Panc1 (cell line): ENCODE measurements at regions not wholly inside any gene's neighbourhood (a gene's known extent, or its start where the extent isn't known, plus 50 kb on each side); places are given as distances from the start of the nearest gene placed in this dataset.

Source experiments
- ATAC-seq: fragments of 200-7000 bp; cut with Tn5 transposase; 2 replicates; pipeline ENCODE4 v1.9.1; 2020; ENCODE audit warnings: mild to moderate bottlenecking, moderate library complexity
- BruUV-seq: library from RNA; stranded (reverse); fragments of 400-500 nt; replicated peaks from 2 replicates; lab custom pipeline; 2021; lab: Mats Ljungman, UMichigan
- CTCF ChIA-PET: fragments of 300-600 bp; sonication (Branson Sonifier 250); formaldehyde crosslinking; loops from one replicate; lab custom pipeline; 2022; ENCODE audit warnings: antibody characterized with exemption; lab: Charles Lee
- POLR2A ChIA-PET: fragments of 300-600 bp; sonication (Branson Sonifier 250); formaldehyde crosslinking; loops from one replicate; lab custom pipeline; 2022; ENCODE audit warnings: antibody characterized with exemption; lab: Charles Lee
- DNase-seq: peaks from one replicate; pipeline ENCODE4 v3.0.0-alpha.2; 2010; ENCODE audit warnings: low read depth, low spot score
- H3K27ac ChIP-seq: 2 replicates; pipeline ENCODE4 v1.5.1; 2011; ENCODE audit warnings: mild to moderate bottlenecking, low read length, inconsistent platforms
- H3K27me3 ChIP-seq: fragments of 200-500 bp; sonication (Bioruptor generic); 2 replicates; pipeline ENCODE4 v1.6.0; 2014; ENCODE audit warnings: low read length, inconsistent platforms; ENCODE audit not compliant: control insufficient read depth, insufficient read depth
- H3K36me3 ChIP-seq: fragments of 200-500 bp; sonication (Bioruptor generic); 2 replicates; pipeline ENCODE4 v1.5.1; 2014; ENCODE audit warnings: inconsistent platforms, mild to moderate bottlenecking, low read length, moderate library complexity; ENCODE audit not compliant: control insufficient read depth, insufficient read depth
- H3K4me1 ChIP-seq: 2 replicates; pipeline ENCODE4 v1.5.1; 2011; ENCODE audit warnings: inconsistent platforms, mild to moderate bottlenecking, low read length, moderate library complexity; ENCODE audit not compliant: control insufficient read depth, insufficient read depth
- H3K4me3 ChIP-seq, 2 experiments: 2 replicates each; pipeline ENCODE4 v1.5.1; 2011 to 2012; ENCODE audit warnings: low read depth in 2 of 2, low read length in 2 of 2, mild to moderate bottlenecking in 2 of 2, inconsistent platforms in 1 of 2, moderate library complexity in 1 of 2
- H3K9me3 ChIP-seq: fragments of 200-500 bp; sonication (Bioruptor generic); 2 replicates; pipeline ENCODE4 v1.5.1; 2014; ENCODE audit warnings: low read depth, mild to moderate bottlenecking, inconsistent platforms, low read length, moderate library complexity; ENCODE audit not compliant: control insufficient read depth, insufficient read depth
- CTCF ChIP-seq: fragments of 450-650 bp; IDR thresholded peaks from 2 replicates; pipeline ENCODE4 v1.5.1; 2017; ENCODE audit warnings: mild to moderate bottlenecking
- POLR2AphosphoS5 ChIP-seq: IDR thresholded peaks from 2 replicates; pipeline ENCODE4 v1.6.1; 2012; ENCODE audit warnings: mild to moderate bottlenecking, low read depth, low read length, moderate library complexity
- REST ChIP-seq, 2 experiments: IDR thresholded peaks; 2 replicates each; pipeline ENCODE4 v1.6.1; 2011 to 2012; ENCODE audit warnings: low read depth in 2 of 2, control low read depth in 1 of 2, low read length in 1 of 2, mild to moderate bottlenecking in 1 of 2, moderate library complexity in 1 of 2; ENCODE audit not compliant: insufficient read depth in 1 of 2
- SIN3A ChIP-seq: IDR thresholded peaks from 2 replicates; pipeline ENCODE4 v1.6.1; 2012; ENCODE audit warnings: low read depth, mild to moderate bottlenecking, low read length, moderate library complexity, borderline replicate concordance; ENCODE audit not compliant: insufficient read depth
- TCF7L2 ChIP-seq: IDR thresholded peaks from 2 replicates; pipeline ENCODE4 v1.6.1; 2011; ENCODE audit warnings: mild to moderate bottlenecking, low read depth, low read length, inconsistent platforms
- in situ Hi-C: cut with HindIII; loops from 2 replicates; pipeline ENCODE4 v1.10.0; 2016; ENCODE audit warnings: low sequenced_read_pairs, low pct_unique_long_range_greater_than_20kb
- intact Hi-C: fragments of 100-400 bp; cut with micrococcal nuclease; formaldehyde crosslinking; loops from one replicate; pipeline ENCODE4 v1.10.0; 2022; ENCODE audit not compliant: unreplicated experiment

- intact Hi-C loops (no loop called here), in situ Hi-C loops (no loop called here)
- Histone ChIP-seq H3K27ac (no peak overlapping the region), H3K9me3 (no peaks in the 10 kb centered on the region), H3K4me3 (no peak overlapping the region), H3K4me1 (no peaks in the 10 kb centered on the region), H3K36me3 (no peaks in the 10 kb centered on the region), H3K27me3 (no peaks in the 10 kb centered on the region)
- POLR2A ChIA-PET = no interaction called here
- no TSS peak for BruUV-seq
- CTCF ChIA-PET = no interaction called here
- DNase-seq (no peak), ATAC-seq (no peak)
- TF ChIP-seq POLR2AphosphoS5 (no peak), REST (IDR thresholded peaks at IDR 0.05; ENCODE audit: insufficient read depth in 1 of 2, low read depth in 2 of 2, low read length in 1 of 2) (no peak), TCF7L2 (no peak), CTCF (no peak), SIN3A (no peak)
Measured at GRCh38 chr16:51814617-51815016, 663.5 kb upstream of the SALL1 start.

GRCh38 chr16:51813609-51814008 lies 662.5 kb upstream of the SALL1 start:
- TF ChIP-seq CTCF (peak; percentile 26; the same call in 1 of the 2 replicates), POLR2AphosphoS5 (no peak)
- Histone ChIP-seq H3K4me1 (no peaks in the 10 kb centered on the region), H3K27ac (no peak overlapping the region), H3K4me3 (no peak overlapping the region), H3K36me3 (no peaks in the 10 kb centered on the region), H3K27me3 (no peaks in the 10 kb centered on the region), H3K9me3 (no peaks in the 10 kb centered on the region)
- ATAC-seq = no peak
- POLR2A ChIA-PET = no interaction called here
- no peak for DNase-seq
- in situ Hi-C loops (no loop called here), intact Hi-C loops (no loop called here)
- CTCF ChIA-PET = no interaction called here
- BruUV-seq = no TSS peak

GRCh38 chr16:51812945-51813344 lies 661.9 kb upstream of the SALL1 start:
- no peak overlapping the region for H3K4me3 ChIP-seq
- H3K4me1 ChIP-seq = no peaks in the 10 kb centered on the region
- DNase-seq = no peak
- no peaks in the 10 kb centered on the region for H3K36me3 ChIP-seq
- H3K27me3 ChIP-seq = no peaks in the 10 kb centered on the region
- H3K9me3 ChIP-seq = no peaks in the 10 kb centered on the region
- BruUV-seq = no TSS peak
- ChIA-PET CTCF (no interaction called here), POLR2A (no interaction called here)
- intact Hi-C loops = no loop called here
- no peak for TF ChIP-seq CTCF
- TF ChIP-seq TCF7L2 = no peak
- TF ChIP-seq SIN3A = no peak
- no peak for TF ChIP-seq POLR2AphosphoS5
- TF ChIP-seq REST (IDR thresholded peaks at IDR 0.05; ENCODE audit: insufficient read depth in 1 of 2, low read depth in 2 of 2, low read length in 1 of 2) = no peak
- no peak overlapping the region for H3K27ac ChIP-seq
- ATAC-seq = no peak
- in situ Hi-C loops = no loop called here
